ENCODE measurements at regions not wholly inside any gene's neighbourhood (a gene's known extent, or its start where the extent isn't known, plus 50 kb on each side); places are given as distances from the start of the nearest gene placed in this dataset.

DNA sequence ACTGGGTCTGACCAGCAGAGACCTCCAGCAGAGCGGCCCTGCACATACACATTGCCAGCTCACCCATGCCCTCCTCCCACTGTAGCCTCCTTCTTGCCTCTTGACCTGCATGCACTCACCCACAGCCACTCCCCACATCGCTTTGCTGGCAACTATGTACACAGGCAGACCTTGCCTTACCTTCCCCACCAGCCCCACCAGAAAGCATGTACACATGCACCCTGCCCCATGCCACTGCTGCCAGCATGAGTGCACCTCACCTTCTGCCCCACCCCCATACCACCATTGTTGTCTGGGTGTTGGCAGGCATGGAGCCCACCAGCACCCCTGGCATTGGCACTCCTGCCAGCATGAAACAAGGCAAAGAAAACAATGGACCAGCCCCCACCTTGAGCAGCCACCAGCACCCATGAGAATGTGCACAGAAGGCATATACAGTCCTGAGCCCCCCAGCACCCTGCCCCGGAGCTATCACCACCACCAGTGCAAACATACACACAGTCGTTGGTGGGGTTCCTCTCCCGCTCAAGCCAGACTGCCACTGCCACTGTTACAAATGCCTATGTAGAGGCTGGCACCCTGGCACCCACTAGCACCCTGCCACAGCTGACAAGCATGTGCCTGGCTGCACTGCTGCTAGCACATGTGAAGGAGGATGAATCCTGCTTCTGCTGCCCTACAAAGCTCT, 171.4 kb upstream of the NR4A3 start:
- FAIRE-seq = no peak
- BruUV-seq (replicated peaks) = no TSS peak
- intact Hi-C loops (cut with micrococcal nuclease; ENCODE audit: unreplicated experiment) = no loop called here

More for the DNA sequence above, 171.4 kb upstream of the NR4A3 start:
- in situ Hi-C loops (cut with HindIII; ENCODE audit: extremely low pct_ligation_motif_present, low pct_unique_long_range_greater_than_20kb) = no loop called here
- Histone ChIP-seq H3K27me3 (ENCODE audit: control insufficient read depth in 1 of 2, insufficient read depth in 2 of 2, low read length in 2 of 2) (no peaks in the 10 kb centered on the region), H3K9me3 (ENCODE audit: low read length) (no peaks in the 10 kb centered on the region), H3K36me3 (replicated peaks in 1 of 2; ENCODE audit: control insufficient read depth in 1 of 2, insufficient read depth in 2 of 2, low read length in 2 of 2) (no peaks in the 10 kb centered on the region), H3K79me2 (ENCODE audit: insufficient read depth, low read length) (no peaks in the 10 kb centered on the region), H3K4me3 (replicated peaks in 1 of 3; ENCODE audit: insufficient read depth in 1 of 3, low read depth in 2 of 3, low read length in 3 of 3) (no peak overlapping the region), H4K20me1 (ENCODE audit: insufficient read depth, low read length) (no peaks in the 10 kb centered on the region), H3K9ac (ENCODE audit: insufficient read depth, low read depth, low read length) (no peak overlapping the region), H3K27ac (ENCODE audit: extremely low read length, insufficient read depth, low read length) (no peak overlapping the region), H3K4me1 (ENCODE audit: insufficient read depth, low read length) (no peaks in the 10 kb centered on the region), H3K4me2 (ENCODE audit: low read depth, low read length) (no peak overlapping the region), H2AFZ (ENCODE audit: low read length) (no peak overlapping the region)
- CTCF ChIA-PET (ENCODE audit: low intra/inter-chr PET ratio, low total read pairs) = no interaction called here
- DNase-seq (ENCODE audit: low spot score) = no peak
- ATAC-seq = no peak
- TF ChIP-seq SMARCE1 (IDR thresholded peaks at IDR 0.05; ENCODE audit: borderline replicate concordance) (no peak), MEF2D (CRISPR knock-in tag; IDR thresholded peaks at IDR 0.05) (no peak), PHF8 (CRISPR knock-in tag; IDR thresholded peaks at IDR 0.05) (no peak), SRSF4 (IDR thresholded peaks at IDR 0.05; ENCODE audit: low read depth, low read length, poor library complexity, severe bottlenecking) (no peak), ZNF430 (CRISPR knock-in tag; IDR thresholded peaks at IDR 0.05) (no peak), NFATC3 (CRISPR knock-in tag; IDR thresholded peaks at IDR 0.05) (no peak), IRF2 (CRISPR knock-in tag; IDR thresholded peaks at IDR 0.05) (no peak), STAT6 (CRISPR knock-in tag; IDR thresholded peaks at IDR 0.05; ENCODE audit: borderline replicate concordance) (no peak), GABPA (IDR thresholded peaks at IDR 0.05; ENCODE audit: low read depth, low read length) (no peak), GABPA (CRISPR knock-in tag; IDR thresholded peaks at IDR 0.05; ENCODE audit: low read depth) (no peak), ZNF615 (CRISPR knock-in tag; IDR thresholded peaks at IDR 0.05; ENCODE audit: borderline replicate concordance) (no peak), ZNF263 (CRISPR knock-in tag; IDR thresholded peaks at IDR 0.05) (no peak), TEAD2 (CRISPR knock-in tag; IDR thresholded peaks at IDR 0.05) (no peak), GTF3A (CRISPR knock-in tag; conservative IDR thresholded peaks at IDR 0.05) (no peak), HCFC1 (IDR thresholded peaks at IDR 0.05; ENCODE audit: low read depth, low read length) (no peak), ZNF234 (CRISPR knock-in tag; conservative IDR thresholded peaks at IDR 0.05) (no peak)
- WGBS (ENCODE audit: low lambda C conversion rate) = 24% methylated on average over 5 of the region's 5 CpGs
- POLR2A ChIA-PET = no interaction called here
